Esophagus (tissue), 2 donors: ENCODE measurements at regions not wholly inside any gene's neighbourhood (a gene's known extent, or its start where the extent isn't known, plus 50 kb on each side); places are given as distances from the start of the nearest gene placed in this dataset.

ENCODE experiments used
- H3K27ac ChIP-seq, 2 donors: one replicate each; pipeline ENCODE4 v1.5.1; 2013; ENCODE audit warnings: low read depth in 2 of 2, mild to moderate bottlenecking in 2 of 2, inconsistent platforms in 1 of 2, low read length in 1 of 2, moderate library complexity in 1 of 2
- H3K27me3 ChIP-seq, 2 donors: one replicate each; pipeline ENCODE4 v1.6.1; 2013; ENCODE audit warnings: low read length in 2 of 2, control low read depth in 1 of 2, mild to moderate bottlenecking in 1 of 2; ENCODE audit not compliant: insufficient read depth in 2 of 2, control insufficient read depth in 1 of 2
- H3K36me3 ChIP-seq, 2 donors: one replicate each; pipeline ENCODE4 v1.6.1; 2013; ENCODE audit warnings: low read length in 1 of 2; ENCODE audit not compliant: control insufficient read depth in 2 of 2, insufficient read depth in 2 of 2
- H3K4me1 ChIP-seq, 2 donors: one replicate each; pipeline ENCODE4 v1.6.1; 2013; ENCODE audit warnings: low read length in 1 of 2; ENCODE audit not compliant: control insufficient read depth in 2 of 2, insufficient read depth in 2 of 2
- H3K4me3 ChIP-seq, 2 donors: one replicate each; pipeline ENCODE4 v1.5.1; 2013; ENCODE audit warnings: low read length in 2 of 2, mild to moderate bottlenecking in 2 of 2, low read depth in 1 of 2, moderate library complexity in 1 of 2
- H3K9me3 ChIP-seq, 2 donors: one replicate each; pipeline ENCODE4 v1.6.1; 2013; ENCODE audit warnings: mild to moderate bottlenecking in 2 of 2, low read depth in 1 of 2, low read length in 1 of 2, moderate library complexity in 1 of 2; ENCODE audit not compliant: control insufficient read depth in 2 of 2, insufficient read depth in 1 of 2
- WGBS, 2 donors: extraction: QIAGEN DNeasy Blood & Tissue Kit; methylation state at CpG; one replicate each; pipeline ENCODE4 v1.1.7; 2013; 5-methylcytosine and 5-hydroxymethylcytosine counted together
- donor health status: healthy with polysubstance abuse.
- donor health status: Bipolar disorder and iron deficiency.

GRCh38 chr2:14219306-14219705 is 413.2 kb upstream of the LRATD1 start:
- H3K4me1 ChIP-seq: no peaks in the 10 kb centered on the region
- H3K9me3 ChIP-seq: no peaks in the 10 kb centered on the region
- no peaks in the 10 kb centered on the region for H3K27me3 ChIP-seq
- no peaks in the 10 kb centered on the region for H3K36me3 ChIP-seq
- WGBS, 2 donors: 43 to 54% methylated on average over 3 of the region's 3 CpGs
- H3K4me3 ChIP-seq: no peak overlapping the region
- H3K27ac ChIP-seq: no peak overlapping the region

GRCh38 chr2:14220101-14220500 is 412.4 kb upstream of the LRATD1 start:
- H3K4me1 ChIP-seq: no peaks in the 10 kb centered on the region

GRCh38 chr2:14221466-14221865 is 411.1 kb upstream of the LRATD1 start:
- Histone ChIP-seq H3K36me3 (no peaks in the 10 kb centered on the region), H3K27ac (no peak overlapping the region), H3K4me3 (no peak overlapping the region), H3K4me1 (no peaks in the 10 kb centered on the region), H3K9me3 (no peaks in the 10 kb centered on the region), H3K27me3 (no peaks in the 10 kb centered on the region)
- 61 to 70% methylated on average over 4 of the region's 4 CpGs for WGBS, 2 donors

More at GRCh38 chr2:14220101-14220500, 412.4 kb upstream of the LRATD1 start:
- Histone ChIP-seq H3K4me3 (no peak overlapping the region), H3K27me3 (no peaks in the 10 kb centered on the region), H3K27ac (no peak overlapping the region), H3K36me3 (no peaks in the 10 kb centered on the region), H3K9me3 (no peaks in the 10 kb centered on the region)
- WGBS, 2 donors: 80 to 84% methylated on average over 1 of the region's 1 CpG

- Histone ChIP-seq H3K36me3 (no peaks in the 10 kb centered on the region), H3K27ac (no peak overlapping the region), H3K9me3 (no peaks in the 10 kb centered on the region), H3K4me1 (no peaks in the 10 kb centered on the region), H3K4me3 (no peak overlapping the region), H3K27me3 (no peaks in the 10 kb centered on the region)
- WGBS, 2 donors: 90 to 94% methylated on average over 1 of the region's 1 CpG
Observed at GRCh38 chr2:14223576-14223975, 408.9 kb upstream of the LRATD1 start.

- WGBS, 2 donors: 71 to 72% methylated on average over 1 of the region's 1 CpG
- H3K36me3 ChIP-seq: no peaks in the 10 kb centered on the region
Observed at GRCh38 chr2:14231391-14231898, 401.1 kb upstream of the LRATD1 start.

GRCh38 chr2:14232217-14232616 is 400.3 kb upstream of the LRATD1 start:
- Histone ChIP-seq H3K27ac (no peak overlapping the region), H3K9me3 (no peaks in the 10 kb centered on the region), H3K4me3 (no peak overlapping the region), H3K36me3 (no peaks in the 10 kb centered on the region), H3K27me3 (no peaks in the 10 kb centered on the region), H3K4me1 (no peaks in the 10 kb centered on the region)
- 80 to 86% methylated on average over 4 of the region's 4 CpGs for WGBS, 2 donors

More at GRCh38 chr2:14231391-14231898, 401.1 kb upstream of the LRATD1 start:
- H3K4me3 ChIP-seq: no peak overlapping the region
- H3K27ac ChIP-seq: no peak overlapping the region
- H3K9me3 ChIP-seq: no peaks in the 10 kb centered on the region
- H3K27me3 ChIP-seq: no peaks in the 10 kb centered on the region
- H3K4me1 ChIP-seq: no peaks in the 10 kb centered on the region

GRCh38 chr2:14234911-14235310 is 397.6 kb upstream of the LRATD1 start:
- H3K4me1 ChIP-seq: no peaks in the 10 kb centered on the region
- H3K9me3 ChIP-seq: no peaks in the 10 kb centered on the region
- H3K27ac ChIP-seq: no peak overlapping the region
- 50 to 60% methylated on average over 5 of the region's 5 CpGs for WGBS, 2 donors
- no peaks in the 10 kb centered on the region for H3K27me3 ChIP-seq
- H3K4me3 ChIP-seq: no peak overlapping the region
- H3K36me3 ChIP-seq: no peaks in the 10 kb centered on the region

GRCh38 chr2:14235667-14236066 is 396.9 kb upstream of the LRATD1 start:
- Histone ChIP-seq H3K9me3 (no peaks in the 10 kb centered on the region), H3K4me1 (no peaks in the 10 kb centered on the region), H3K27ac (no peak overlapping the region), H3K4me3 (no peak overlapping the region), H3K36me3 (no peaks in the 10 kb centered on the region), H3K27me3 (no peaks in the 10 kb centered on the region)
- 62 to 66% methylated on average over 3 of the region's 3 CpGs for WGBS, 2 donors

- H3K27me3 ChIP-seq: no peaks in the 10 kb centered on the region
- no peak overlapping the region for H3K27ac ChIP-seq
- 81 to 90% methylated on average over 1 of the region's 1 CpG for WGBS, 2 donors
Observed at GRCh38 chr2:14237902-14238301, 394.6 kb upstream of the LRATD1 start.

GRCh38 chr2:14239605-14240004 is 392.9 kb upstream of the LRATD1 start:
- Histone ChIP-seq H3K27me3 (no peaks in the 10 kb centered on the region), H3K9me3 (no peaks in the 10 kb centered on the region), H3K36me3 (no peaks in the 10 kb centered on the region), H3K4me3 (no peak overlapping the region), H3K27ac (no peak overlapping the region), H3K4me1 (no peaks in the 10 kb centered on the region)
- WGBS, 2 donors: 91 to 95% methylated on average over 3 of the region's 3 CpGs

More at GRCh38 chr2:14237902-14238301, 394.6 kb upstream of the LRATD1 start:
- no peaks in the 10 kb centered on the region for H3K4me1 ChIP-seq
- no peaks in the 10 kb centered on the region for H3K9me3 ChIP-seq
- H3K36me3 ChIP-seq: no peaks in the 10 kb centered on the region
- H3K4me3 ChIP-seq: no peak overlapping the region
